GM19351 (cell line): ENCODE measurements at regions not wholly inside any gene's neighbourhood (a gene's known extent, or its start where the extent isn't known, plus 50 kb on each side); places are given as distances from the start of the nearest gene placed in this dataset.

Experiments used
- ATAC-seq: cut with Tn5 transposase; IDR thresholded peaks from one replicate; pipeline ENCODE4 v1.9.1; 2021; ENCODE audit warnings: mild to moderate bottlenecking, moderate library complexity; ENCODE audit not compliant: unreplicated experiment

GRCh38 chr6:170100046-170100445, 190.8 kb downstream of the DLL1 start:
- ATAC-seq, result no peak

- ATAC-seq, result no peak
Observed at GRCh38 chr6:170099387-170099786, 191.5 kb downstream of the DLL1 start.

GRCh38 chr6:170098428-170099170, 192.3 kb downstream of the DLL1 start:
- no peak for ATAC-seq

- ATAC-seq, result no peak
Observed at GRCh38 chr6:170097505-170098427, 193.1 kb downstream of the DLL1 start.

GRCh38 chr6:170096803-170097504, 193.9 kb downstream of the DLL1 start:
- peak; percentile 64 for ATAC-seq

- ATAC-seq, result no peak
Observed at GRCh38 chr6:170096191-170096802, 194.6 kb downstream of the DLL1 start.

GRCh38 chr6:170095273-170095981, 195.5 kb downstream of the DLL1 start:
- no peak for ATAC-seq

GRCh38 chr6:170094686-170095272, 196.1 kb downstream of the DLL1 start:
- ATAC-seq, result no peak

GRCh38 chr6:170093658-170094596, 197.0 kb downstream of the DLL1 start:
- ATAC-seq, result no peak

GRCh38 chr6:170093276-170093657, 197.6 kb downstream of the DLL1 start:
- ATAC-seq, result no peak

GRCh38 chr6:170092826-170093225, 198.1 kb downstream of the DLL1 start:
- no peak for ATAC-seq

- no peak for ATAC-seq
Observed at GRCh38 chr6:170091639-170092579, 199.0 kb downstream of the DLL1 start.

GRCh38 chr6:170091000-170091638, 199.8 kb downstream of the DLL1 start:
- no peak for ATAC-seq

GRCh38 chr6:170090561-170090960, 200.3 kb downstream of the DLL1 start:
- no peak for ATAC-seq

- ATAC-seq, result peak; percentile 22
Observed at GRCh38 chr6:170089963-170090362, 200.9 kb downstream of the DLL1 start.

- peak; percentile 4 for ATAC-seq
Observed at GRCh38 chr6:170088582-170088955, 202.3 kb downstream of the DLL1 start.

GRCh38 chr6:170087941-170088581, 202.8 kb downstream of the DLL1 start:
- peak; percentile 59 for ATAC-seq
